ENCODE measurements at regions not wholly inside any gene's neighbourhood (a gene's known extent, or its start where the extent isn't known, plus 50 kb on each side); places are given as distances from the start of the nearest gene placed in this dataset.

DNA sequence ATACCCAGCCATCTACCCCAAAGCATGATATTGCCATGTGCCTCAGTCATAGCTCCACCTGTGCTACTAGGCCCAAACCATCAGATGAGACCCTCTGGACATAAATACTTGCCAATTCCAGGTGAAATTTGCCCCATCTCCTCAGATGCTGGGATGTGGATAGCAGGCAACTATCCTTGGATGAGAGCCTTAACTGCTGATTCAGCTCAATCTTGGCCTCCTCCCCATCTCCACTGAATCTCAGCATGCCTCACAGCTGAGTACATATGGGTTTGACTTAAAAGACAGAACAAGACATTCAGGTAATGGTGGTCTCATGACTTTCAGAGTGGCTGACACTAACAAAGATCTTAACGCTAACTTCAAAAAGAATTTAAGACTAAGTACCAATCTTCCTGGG is 50.8 kb upstream of the KLHL13 start:
- POLR2A ChIA-PET, result no interaction called here
- intact Hi-C loops (cut with micrococcal nuclease), result no loop called here
- H3K9me3 Mint-ChIP-seq, result no peaks in the 10 kb centered on the region

GRCh38 chrX:118171356-118171755 is 54.7 kb upstream of the KLHL13 start:
- intact Hi-C loops (cut with micrococcal nuclease), result no loop called here
- H3K9me3 Mint-ChIP-seq, result no peaks in the 10 kb centered on the region
- H3K36me3 Mint-ChIP-seq (ENCODE audit: low read depth), result no peaks in the 10 kb centered on the region
- H3K4me1 Mint-ChIP-seq, result no peaks in the 10 kb centered on the region
- DNase-seq (no peak), ATAC-seq (ENCODE audit: low read depth) (no peak)
- no peak for TF ChIP-seq CTCF (IDR thresholded peaks at IDR 0.05)
- no peaks in the 10 kb centered on the region for H3K27me3 Mint-ChIP-seq
- H3K4me3 Mint-ChIP-seq, result no peak overlapping the region
- no peak overlapping the region for H3K27ac Mint-ChIP-seq
- ChIA-PET POLR2A (no interaction called here), CTCF (no interaction called here)

More for the DNA sequence above, 50.8 kb upstream of the KLHL13 start:
- ATAC-seq (ENCODE audit: low read depth) (no peak), DNase-seq (no peak)
- Mint-ChIP-seq H3K27ac (no peak overlapping the region), H3K27me3 (no peaks in the 10 kb centered on the region), H3K36me3 (ENCODE audit: low read depth) (no peaks in the 10 kb centered on the region), H3K4me1 (no peaks in the 10 kb centered on the region), H3K4me3 (no peak overlapping the region)
- CTCF ChIA-PET, result no interaction called here
- no peak for TF ChIP-seq CTCF (IDR thresholded peaks at IDR 0.05)

- intact Hi-C loops (cut with micrococcal nuclease), result no loop called here
- Mint-ChIP-seq H3K27me3 (no peaks in the 10 kb centered on the region), H3K36me3 (ENCODE audit: low read depth) (no peaks in the 10 kb centered on the region), H3K4me1 (no peaks in the 10 kb centered on the region), H3K27ac (no peak overlapping the region), H3K4me3 (no peak overlapping the region), H3K9me3 (no peaks in the 10 kb centered on the region)
- DNase-seq (no peak), ATAC-seq (ENCODE audit: low read depth) (no peak)
- TF ChIP-seq CTCF (IDR thresholded peaks at IDR 0.05), result no peak
- ChIA-PET POLR2A (interaction anchor here (0.6 kb wide), 1 partner anchor 334 kb away, joined by 6 read pairs; no protein-coding TSS in a partner anchor), CTCF (no interaction called here)
Observed at GRCh38 chrX:118174516-118175098, 58.0 kb upstream of the KLHL13 start.

GRCh38 chrX:118177708-118178107 is 61.1 kb upstream of the KLHL13 start:
- POLR2A ChIA-PET, result no interaction called here
- Mint-ChIP-seq H3K27ac (no peak overlapping the region), H3K36me3 (ENCODE audit: low read depth) (no peaks in the 10 kb centered on the region), H3K4me1 (no peaks in the 10 kb centered on the region), H3K4me3 (no peak overlapping the region), H3K27me3 (no peaks in the 10 kb centered on the region), H3K9me3 (no peaks in the 10 kb centered on the region)
- no peak for TF ChIP-seq CTCF (IDR thresholded peaks at IDR 0.05)
- DNase-seq, result no peak
- no peak for ATAC-seq (ENCODE audit: low read depth)
- CTCF ChIA-PET, result no interaction called here
- intact Hi-C loops (cut with micrococcal nuclease), result no loop called here

GRCh38 chrX:118178450-118178849 is 61.8 kb upstream of the KLHL13 start:
- no peak overlapping the region for H3K27ac Mint-ChIP-seq
- no peaks in the 10 kb centered on the region for H3K27me3 Mint-ChIP-seq
- ATAC-seq (ENCODE audit: low read depth), result no peak
- no peak overlapping the region for H3K4me3 Mint-ChIP-seq
- no peak for DNase-seq
- CTCF ChIA-PET, result no interaction called here
- no peaks in the 10 kb centered on the region for H3K36me3 Mint-ChIP-seq (ENCODE audit: low read depth)
- TF ChIP-seq CTCF (IDR thresholded peaks at IDR 0.05), result no peak
- POLR2A ChIA-PET, result no interaction called here
- no peaks in the 10 kb centered on the region for H3K9me3 Mint-ChIP-seq
- intact Hi-C loops (cut with micrococcal nuclease), result no loop called here
- no peaks in the 10 kb centered on the region for H3K4me1 Mint-ChIP-seq

Measured in activated B cell treated with CpG ODN at 0.5 μM for 24 hours (primary cell).